Testis (tissue), 2 donors: ENCODE measurements at regions not wholly inside any gene's neighbourhood (a gene's known extent, or its start where the extent isn't known, plus 50 kb on each side); places are given as distances from the start of the nearest gene placed in this dataset.
"Not testable (repeated sequence)": the region's sequence is repeated elsewhere in the genome, so short reads cannot be mapped to it uniquely, and the experiment has no call there.

ENCODE experiments used
- CTCF ChIP-seq, 3 experiments: fragments of 450-650 bp in 2 of 3; fragments of 200-600 bp in 1 of 3; sonication (generic) in 1 of 3; IDR thresholded peaks; one replicate each; pipeline ENCODE4 v1.5.1; 2016 to 2019; ENCODE audit warnings: antibody characterized with exemption in 3 of 3, mild to moderate bottlenecking in 2 of 3, moderate library complexity in 1 of 3
- POLR2A ChIP-seq: fragments of 450-650 bp; IDR thresholded peaks from one replicate; pipeline ENCODE4 v1.6.1; 2017; ENCODE audit warnings: antibody characterized with exemption, mild to moderate bottlenecking, moderate library complexity

GRCh38 chr14:42482345-42482971 lies 875.8 kb downstream of the LRFN5 start:
- TF ChIP-seq POLR2A; CTCF (IDR thresholded peaks at IDR 0.05): not testable (repeated sequence)
